Aorta (tissue), 5 donors: ENCODE measurements at regions not wholly inside any gene's neighbourhood (a gene's known extent, or its start where the extent isn't known, plus 50 kb on each side); places are given as distances from the start of the nearest gene placed in this dataset.

Experiments
- ATAC-seq: fragments of 200-7000 bp; cut with Tn5 transposase; one replicate; pipeline ENCODE4 v1.9.1; 2022; ENCODE audit warnings: moderate library complexity; ENCODE audit not compliant: low FRiP score
- DNase-seq, 2 donors: peaks; one replicate each; pipeline ENCODE4 v3.0.0-alpha.2; 2020
- H3K27ac ChIP-seq, 2 donors: one replicate each; pipeline ENCODE4 v1.5.1; 2013; ENCODE audit warnings: low read length in 2 of 2, mild to moderate bottlenecking in 2 of 2, moderate library complexity in 2 of 2, control low read depth in 1 of 2, inconsistent platforms in 1 of 2, low read depth in 1 of 2
- H3K27me3 ChIP-seq, 2 donors: one replicate each; pipeline ENCODE4 v1.6.1; 2013; ENCODE audit warnings: control low read depth in 1 of 2, low read length in 1 of 2, mild to moderate bottlenecking in 1 of 2, moderate library complexity in 1 of 2; ENCODE audit not compliant: insufficient read depth in 2 of 2, control insufficient read depth in 1 of 2
- H3K36me3 ChIP-seq, 2 donors: one replicate each; pipeline ENCODE4 v1.6.1; 2013; ENCODE audit warnings: control low read depth in 1 of 2, low read length in 1 of 2, mild to moderate bottlenecking in 1 of 2; ENCODE audit not compliant: insufficient read depth in 2 of 2, control insufficient read depth in 1 of 2
- H3K4me1 ChIP-seq, 2 donors: one replicate each; pipeline ENCODE4 v1.6.1; 2013; ENCODE audit warnings: low read length in 2 of 2, control low read depth in 1 of 2, mild to moderate bottlenecking in 1 of 2, moderate library complexity in 1 of 2; ENCODE audit not compliant: insufficient read depth in 2 of 2, control insufficient read depth in 1 of 2
- H3K4me3 ChIP-seq, 2 donors: one replicate each; pipeline ENCODE4 v1.5.1; 2013; ENCODE audit warnings: low read length in 2 of 2, control low read depth in 1 of 2, mild to moderate bottlenecking in 1 of 2
- H3K9me3 ChIP-seq: one replicate; pipeline ENCODE4 v1.6.1; 2013; ENCODE audit warnings: mild to moderate bottlenecking, low read length; ENCODE audit not compliant: control insufficient read depth
- WGBS, 2 donors: extraction: QIAGEN DNeasy Blood & Tissue Kit; methylation state at CpG; one replicate each; pipeline ENCODE4 v1.1.7; 2013; 5-methylcytosine and 5-hydroxymethylcytosine counted together
- intact Hi-C, 2 donors: fragments of 100-400 bp; cut with DNase I; formaldehyde crosslinking; loops; one replicate each; pipeline versions ENCODE4 v1.14.2 to v1.15.0; 2022
- donor health status: healthy with polysubstance abuse.
- donor health status: Bipolar disorder and iron deficiency.
- donor health status: DM: no; HTN: no; CAD: no.
- donor health status: DM: no; HTN: no; CAD: no.
- donor health status: DM: yes; HTN: yes; CAD: no.

GRCh38 chr6:122220254-122220653 is 179.2 kb upstream of the HSF2 start:
- Histone ChIP-seq H3K27ac (no peak overlapping the region), H3K4me3 (no peak overlapping the region), H3K9me3 (no peaks in the 10 kb centered on the region), H3K4me1 (no peaks in the 10 kb centered on the region), H3K36me3 (no peaks in the 10 kb centered on the region), H3K27me3 (no peaks in the 10 kb centered on the region)
- intact Hi-C loops = no loop called here
- 83 to 86% methylated on average over 2 of the region's 2 CpGs for WGBS, 2 donors
- DNase-seq (no peak), ATAC-seq (no peak)

GRCh38 chr6:122222761-122223160 is 176.7 kb upstream of the HSF2 start:
- intact Hi-C loops = no loop called here
- Histone ChIP-seq H3K4me3 (no peak overlapping the region), H3K4me1 (no peaks in the 10 kb centered on the region), H3K27me3 (no peaks in the 10 kb centered on the region), H3K27ac (no peak overlapping the region), H3K36me3 (no peaks in the 10 kb centered on the region), H3K9me3 (no peaks in the 10 kb centered on the region)
- 62 to 63% methylated on average over 3 of the region's 3 CpGs for WGBS, 2 donors
- DNase-seq = no peak
- no peak for ATAC-seq

DNA sequence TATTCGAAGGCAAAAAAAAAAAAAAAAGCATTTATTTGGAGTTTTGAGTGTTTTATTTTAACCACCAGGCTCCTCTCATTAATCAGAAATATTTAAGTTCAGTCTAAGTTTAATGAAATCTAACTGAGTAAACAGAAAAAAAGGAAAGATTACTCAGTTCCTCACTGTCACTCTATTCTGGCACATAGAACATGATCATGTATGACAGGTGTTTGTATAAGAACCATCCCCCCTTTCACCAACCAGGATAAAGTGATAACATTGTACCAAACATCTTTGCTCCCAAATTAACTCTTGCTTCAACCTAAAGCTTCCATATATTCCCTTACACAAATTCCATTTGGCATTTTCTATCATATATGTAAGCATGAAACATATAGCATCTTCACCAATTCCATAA is 176.2 kb upstream of the HSF2 start:
- H3K27me3 ChIP-seq = no peaks in the 10 kb centered on the region
- intact Hi-C loops = no loop called here
- H3K4me3 ChIP-seq = no peak overlapping the region
- WGBS, 2 donors = 22 to 25% methylated on average over 1 of the region's 1 CpG
- H3K36me3 ChIP-seq = no peaks in the 10 kb centered on the region
- no peak overlapping the region for H3K27ac ChIP-seq
- no peaks in the 10 kb centered on the region for H3K9me3 ChIP-seq
- H3K4me1 ChIP-seq = no peaks in the 10 kb centered on the region
- no peak for ATAC-seq
- DNase-seq = no peak

DNA sequence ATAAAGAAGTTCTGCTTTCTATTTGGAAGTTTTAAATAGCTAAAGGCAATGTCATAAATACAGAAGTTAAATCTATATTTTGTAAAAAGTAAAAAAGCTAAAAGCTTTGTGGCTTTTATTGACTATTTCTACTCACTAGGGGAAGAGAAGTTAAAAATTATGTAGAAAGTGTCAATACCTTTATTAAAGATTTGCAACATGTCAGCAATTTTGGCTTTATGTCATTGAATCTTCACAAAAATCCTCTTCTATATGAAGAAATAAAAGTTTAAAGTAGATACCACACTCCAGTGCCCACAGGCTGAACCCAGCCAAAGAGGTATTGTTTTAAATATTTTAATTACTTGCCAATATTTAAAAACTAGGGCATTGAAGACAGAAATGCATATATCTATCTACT is 160.6 kb upstream of the HSF2 start:
- DNase-seq (no peak), ATAC-seq (no peak)
- no peaks in the 10 kb centered on the region for H3K36me3 ChIP-seq
- intact Hi-C loops = no loop called here
- no peak overlapping the region for H3K4me3 ChIP-seq
- no peak overlapping the region for H3K27ac ChIP-seq
- H3K9me3 ChIP-seq = no peaks in the 10 kb centered on the region
- no peaks in the 10 kb centered on the region for H3K27me3 ChIP-seq
- H3K4me1 ChIP-seq = no peaks in the 10 kb centered on the region

GRCh38 chr6:122246906-122247658 is 152.4 kb upstream of the HSF2 start:
- DNase-seq (no peak), ATAC-seq (peak; percentile 26)
- WGBS, 2 donors = 72 to 81% methylated on average over 5 of the region's 5 CpGs
- no peaks in the 10 kb centered on the region for H3K27me3 ChIP-seq
- intact Hi-C loops = no loop called here
- H3K4me1 ChIP-seq = no peaks in the 10 kb centered on the region
- no peaks in the 10 kb centered on the region for H3K36me3 ChIP-seq
- no peak overlapping the region for H3K27ac ChIP-seq
- H3K9me3 ChIP-seq = no peaks in the 10 kb centered on the region
- no peak overlapping the region for H3K4me3 ChIP-seq

DNA sequence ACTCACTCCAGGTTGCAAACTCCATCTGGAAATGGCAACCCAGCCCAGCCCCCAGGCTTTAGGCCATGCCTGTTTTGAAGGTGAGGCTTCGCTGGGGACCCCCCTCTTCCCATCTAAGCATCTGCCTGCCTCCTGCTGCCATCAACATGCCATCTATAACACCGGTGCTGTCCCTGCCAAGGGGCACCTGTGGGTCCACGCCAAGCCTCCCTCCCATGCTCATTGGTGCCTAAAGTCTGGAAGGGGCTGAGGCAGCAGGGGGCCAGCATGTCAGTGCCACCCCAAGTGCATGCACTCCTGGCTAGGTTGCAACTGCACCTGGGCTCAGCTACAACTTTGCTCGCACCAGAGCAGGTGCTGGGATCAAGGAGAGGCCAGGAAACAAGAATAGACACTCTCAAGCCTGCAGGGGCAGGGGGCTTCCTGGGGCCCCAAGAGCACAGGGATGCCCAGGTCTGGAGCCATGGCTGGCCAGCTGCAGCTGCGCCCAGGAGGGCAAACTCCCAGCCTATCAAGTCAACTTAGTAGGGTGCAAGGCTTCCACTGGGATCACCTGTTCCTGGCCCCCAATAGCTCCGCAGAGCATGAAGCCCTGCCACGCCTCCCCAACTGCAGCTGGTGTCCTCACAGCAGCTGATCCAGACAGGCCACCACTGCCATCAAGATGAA is 151.3 kb upstream of the HSF2 start:
- no peak overlapping the region for H3K27ac ChIP-seq

DNA sequence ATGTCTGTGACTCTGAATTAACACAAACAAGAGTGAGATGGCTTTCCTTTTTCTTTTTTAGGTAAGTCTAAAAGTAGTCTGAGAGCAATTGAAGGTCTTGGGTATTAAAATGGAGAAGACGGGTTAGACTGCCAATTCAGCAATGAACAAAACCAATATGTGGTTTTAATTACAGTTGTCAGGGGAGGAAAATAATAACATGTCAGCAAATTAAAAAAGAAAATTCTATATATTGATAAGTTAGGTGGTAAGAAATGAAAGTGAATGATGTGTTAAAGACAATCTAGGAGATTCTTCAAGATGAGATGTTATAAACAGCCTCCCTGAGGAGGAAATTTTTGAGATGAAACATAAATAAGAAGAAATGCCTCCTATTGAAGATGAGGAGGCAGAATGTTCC is 150.6 kb upstream of the HSF2 start:
- H3K4me3 ChIP-seq = no peak overlapping the region
- H3K9me3 ChIP-seq = no peaks in the 10 kb centered on the region
- no peaks in the 10 kb centered on the region for H3K36me3 ChIP-seq
- intact Hi-C loops = no loop called here
- DNase-seq = no peak
- 35 to 40% methylated on average over 1 of the region's 1 CpG for WGBS, 2 donors
- no peak for ATAC-seq
- no peaks in the 10 kb centered on the region for H3K27me3 ChIP-seq
- H3K4me1 ChIP-seq = no peaks in the 10 kb centered on the region
- H3K27ac ChIP-seq = no peak overlapping the region

More for the DNA sequence above, 151.3 kb upstream of the HSF2 start:
- intact Hi-C loops = no loop called here
- 76 to 89% methylated on average over 7 of the region's 7 CpGs for WGBS, 2 donors
- H3K4me3 ChIP-seq = no peak overlapping the region
- H3K9me3 ChIP-seq = no peaks in the 10 kb centered on the region
- ATAC-seq (no peak), DNase-seq (no peak)
- no peaks in the 10 kb centered on the region for H3K27me3 ChIP-seq
- H3K4me1 ChIP-seq = no peaks in the 10 kb centered on the region
- H3K36me3 ChIP-seq = no peaks in the 10 kb centered on the region

- intact Hi-C loops = no loop called here
- Histone ChIP-seq H3K9me3 (no peaks in the 10 kb centered on the region), H3K27me3 (no peaks in the 10 kb centered on the region), H3K4me3 (no peak overlapping the region), H3K36me3 (no peaks in the 10 kb centered on the region), H3K27ac (no peak overlapping the region), H3K4me1 (no peaks in the 10 kb centered on the region)
- DNase-seq (no peak), ATAC-seq (no peak)
- 72 to 73% methylated on average over 3 of the region's 3 CpGs for WGBS, 2 donors
Measured at GRCh38 chr6:122258839-122259238, 140.6 kb upstream of the HSF2 start.

- intact Hi-C loops = no loop called here
- ATAC-seq = no peak
- Histone ChIP-seq H3K4me3 (no peak overlapping the region), H3K27me3 (no peaks in the 10 kb centered on the region), H3K9me3 (no peaks in the 10 kb centered on the region), H3K4me1 (no peaks in the 10 kb centered on the region), H3K27ac (no peak overlapping the region), H3K36me3 (no peaks in the 10 kb centered on the region)
- DNase-seq = no peak
- WGBS, 2 donors = 31 to 41% methylated on average over 2 of the region's 2 CpGs
Measured at GRCh38 chr6:122264557-122264956, 134.9 kb upstream of the HSF2 start.
